ENCODE measurements at regions not wholly inside any gene's neighbourhood (a gene's known extent, or its start where the extent isn't known, plus 50 kb on each side); places are given as distances from the start of the nearest gene placed in this dataset.

DNA sequence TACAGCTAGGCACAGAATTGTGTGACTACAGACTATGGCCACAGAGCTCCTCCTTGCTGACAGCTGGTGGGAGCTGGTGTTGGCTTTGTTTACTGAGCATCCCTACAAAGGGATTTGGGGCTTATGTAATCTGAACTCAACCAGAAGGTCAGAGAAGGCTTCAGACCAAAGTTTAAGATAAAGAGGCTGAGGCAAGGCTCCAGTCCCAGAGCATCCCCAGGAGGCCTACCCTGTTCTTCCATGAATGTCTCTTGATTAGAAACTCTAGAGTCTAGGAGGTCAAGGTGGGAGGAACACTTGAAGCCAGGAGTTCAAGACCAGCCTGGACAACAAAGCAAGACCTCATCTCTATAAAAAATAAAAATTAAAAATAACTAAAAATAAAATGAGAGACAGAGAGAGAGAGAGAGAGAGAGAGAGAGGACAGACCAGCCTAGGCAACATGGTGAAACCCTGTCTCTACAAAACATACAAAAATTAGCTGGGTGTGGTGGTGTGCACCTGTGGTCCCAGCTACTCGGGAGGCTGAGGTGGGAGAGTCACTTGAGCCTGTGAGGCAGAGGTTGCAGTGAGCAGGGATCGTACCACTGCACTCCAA lies 125.5 kb upstream of the SERPIND1 start:
- no peak overlapping the region for H3K4me3 ChIP-seq (replicated peaks in 1 of 2; ENCODE audit: low read depth in 2 of 2, low read length in 2 of 2)
- TF ChIP-seq, protein P1, sequence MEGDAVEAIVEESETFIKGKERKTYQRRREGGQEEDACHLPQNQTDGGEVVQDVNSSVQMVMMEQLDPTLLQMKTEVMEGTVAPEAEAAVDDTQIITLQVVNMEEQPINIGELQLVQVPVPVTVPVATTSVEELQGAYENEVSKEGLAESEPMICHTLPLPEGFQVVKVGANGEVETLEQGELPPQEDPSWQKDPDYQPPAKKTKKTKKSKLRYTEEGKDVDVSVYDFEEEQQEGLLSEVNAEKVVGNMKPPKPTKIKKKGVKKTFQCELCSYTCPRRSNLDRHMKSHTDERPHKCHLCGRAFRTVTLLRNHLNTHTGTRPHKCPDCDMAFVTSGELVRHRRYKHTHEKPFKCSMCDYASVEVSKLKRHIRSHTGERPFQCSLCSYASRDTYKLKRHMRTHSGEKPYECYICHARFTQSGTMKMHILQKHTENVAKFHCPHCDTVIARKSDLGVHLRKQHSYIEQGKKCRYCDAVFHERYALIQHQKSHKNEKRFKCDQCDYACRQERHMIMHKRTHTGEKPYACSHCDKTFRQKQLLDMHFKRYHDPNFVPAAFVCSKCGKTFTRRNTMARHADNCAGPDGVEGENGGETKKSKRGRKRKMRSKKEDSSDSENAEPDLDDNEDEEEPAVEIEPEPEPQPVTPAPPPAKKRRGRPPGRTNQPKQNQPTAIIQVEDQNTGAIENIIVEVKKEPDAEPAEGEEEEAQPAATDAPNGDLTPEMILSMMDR (IDR thresholded peaks at IDR 0.05; ENCODE audit: low read depth, low read length), result no peak
- no peak for DNase-seq (ENCODE audit: low read depth in 2 of 2)

DNA sequence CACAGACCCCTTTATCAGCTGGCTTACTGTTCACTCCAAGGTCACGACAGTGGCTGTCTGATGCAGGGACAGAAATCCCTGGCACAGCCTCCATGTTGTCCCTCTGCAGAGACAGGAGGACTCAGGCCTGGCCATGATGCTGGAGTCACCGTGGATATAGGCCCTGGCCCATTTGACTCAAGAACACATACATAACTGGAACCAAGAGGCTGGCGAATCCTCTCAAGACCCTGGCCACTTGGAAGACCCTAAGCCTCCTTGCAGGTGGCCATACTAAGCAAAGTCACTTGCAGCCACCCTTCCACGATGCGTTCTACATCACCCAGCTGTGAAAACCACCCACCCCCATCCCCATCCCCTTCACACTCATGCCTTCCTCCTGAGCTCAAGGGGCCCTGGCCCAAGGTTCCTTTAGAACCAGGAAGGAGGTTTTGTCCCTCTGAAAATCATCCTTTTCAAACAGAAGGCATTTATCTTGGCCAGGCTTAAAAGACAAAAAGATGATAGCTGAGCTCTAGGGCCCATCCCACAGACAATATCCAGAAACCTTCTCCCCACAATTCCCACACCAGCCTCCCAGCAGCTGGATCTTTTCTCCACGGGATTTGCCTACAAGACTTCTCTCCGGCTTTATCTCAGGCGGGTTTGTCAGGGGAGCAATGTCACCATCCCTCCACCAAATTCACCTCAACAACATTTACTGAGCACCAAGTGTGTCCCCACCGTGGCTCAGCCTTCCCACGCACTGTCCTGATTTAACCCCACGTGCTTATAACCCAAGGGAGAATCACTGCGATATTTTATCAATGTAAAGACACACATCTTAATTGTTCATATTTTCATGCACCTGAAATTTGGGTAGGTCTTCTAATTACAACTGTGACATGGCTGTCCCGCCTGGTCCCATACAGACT lies 123.4 kb upstream of the SERPIND1 start:
- no peak overlapping the region for H3K4me3 ChIP-seq (replicated peaks in 1 of 2; ENCODE audit: low read depth in 2 of 2, low read length in 2 of 2)
- TF ChIP-seq, protein P1 (IDR thresholded peaks at IDR 0.05; ENCODE audit: low read depth, low read length), result no peak
- DNase-seq (ENCODE audit: low read depth in 2 of 2), result no peak

DNA sequence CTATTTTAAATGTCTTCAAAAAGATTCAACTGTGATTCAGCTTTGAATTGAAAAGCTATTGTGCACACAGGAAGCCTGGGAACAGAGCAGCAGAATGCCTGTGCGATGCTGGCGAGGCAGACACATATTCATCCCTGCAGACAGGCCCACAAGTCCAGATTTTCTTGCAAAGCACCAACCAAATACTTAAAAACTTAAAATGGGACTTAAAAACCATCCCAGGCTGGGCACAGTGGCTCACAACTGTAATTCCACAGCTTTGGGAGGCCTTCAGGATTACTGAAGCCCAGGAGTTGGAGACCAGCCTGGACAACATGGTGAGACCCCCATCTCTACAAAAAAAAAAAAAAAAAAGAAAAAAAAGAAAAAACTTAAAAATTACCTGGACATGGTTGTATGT lies 122.6 kb upstream of the SERPIND1 start:
- TF ChIP-seq, protein P1 (IDR thresholded peaks at IDR 0.05; ENCODE audit: low read depth, low read length), result no peak
- DNase-seq (ENCODE audit: low read depth in 2 of 2), result peak in 1 of 2 donors; percentile 38
- no peak overlapping the region for H3K4me3 ChIP-seq (replicated peaks in 1 of 2; ENCODE audit: low read depth in 2 of 2, low read length in 2 of 2)

DNA sequence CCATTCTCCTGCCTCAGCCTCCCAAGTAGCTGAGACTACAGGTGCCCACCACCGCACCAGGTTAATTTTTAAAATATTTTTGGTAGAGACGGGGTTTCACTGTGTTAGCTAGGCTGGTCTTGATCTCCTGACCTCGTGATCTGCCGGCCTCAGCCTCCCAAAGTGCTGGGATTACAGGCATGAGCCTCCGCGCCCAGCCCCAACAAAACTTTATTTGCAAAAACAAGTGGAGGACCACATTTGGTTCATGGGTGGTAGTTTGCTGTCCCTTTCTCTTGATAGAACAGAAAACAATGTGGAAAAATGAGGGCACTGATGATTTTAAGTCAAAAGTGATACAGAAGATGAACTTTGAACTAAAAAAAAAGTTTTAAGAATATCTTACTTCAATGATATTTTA lies 121.8 kb upstream of the SERPIND1 start:
- H3K4me3 ChIP-seq (replicated peaks in 1 of 2; ENCODE audit: low read depth in 2 of 2, low read length in 2 of 2), result no peak overlapping the region
- TF ChIP-seq, protein P1 (IDR thresholded peaks at IDR 0.05; ENCODE audit: low read depth, low read length), result no peak
- no peak for DNase-seq (ENCODE audit: low read depth in 2 of 2)

DNA sequence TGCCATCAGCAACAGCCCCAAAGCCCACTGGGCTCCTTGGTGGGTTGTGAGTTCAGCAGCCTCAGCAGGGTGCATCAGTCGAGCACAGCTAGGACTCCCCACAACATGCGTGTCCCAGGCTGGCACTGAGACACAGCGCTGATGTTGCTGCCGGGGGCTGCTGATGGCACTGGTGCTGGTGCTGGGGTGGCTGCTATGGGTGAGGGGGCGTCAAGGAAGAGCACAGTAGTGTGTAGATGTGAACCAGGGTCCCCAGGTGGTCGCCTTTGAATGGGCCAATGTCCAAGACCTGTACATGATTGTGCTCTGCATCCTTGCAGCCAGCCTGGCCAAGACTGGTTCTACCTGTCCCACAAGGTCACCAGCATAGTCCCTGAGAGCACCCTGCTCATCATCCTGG lies 121.3 kb upstream of the SERPIND1 start:
- DNase-seq (ENCODE audit: low read depth in 2 of 2), result no peak
- TF ChIP-seq, protein P1 (IDR thresholded peaks at IDR 0.05; ENCODE audit: low read depth, low read length), result no peak
- H3K4me3 ChIP-seq (replicated peaks in 1 of 2; ENCODE audit: low read depth in 2 of 2, low read length in 2 of 2), result no peak overlapping the region

DNA sequence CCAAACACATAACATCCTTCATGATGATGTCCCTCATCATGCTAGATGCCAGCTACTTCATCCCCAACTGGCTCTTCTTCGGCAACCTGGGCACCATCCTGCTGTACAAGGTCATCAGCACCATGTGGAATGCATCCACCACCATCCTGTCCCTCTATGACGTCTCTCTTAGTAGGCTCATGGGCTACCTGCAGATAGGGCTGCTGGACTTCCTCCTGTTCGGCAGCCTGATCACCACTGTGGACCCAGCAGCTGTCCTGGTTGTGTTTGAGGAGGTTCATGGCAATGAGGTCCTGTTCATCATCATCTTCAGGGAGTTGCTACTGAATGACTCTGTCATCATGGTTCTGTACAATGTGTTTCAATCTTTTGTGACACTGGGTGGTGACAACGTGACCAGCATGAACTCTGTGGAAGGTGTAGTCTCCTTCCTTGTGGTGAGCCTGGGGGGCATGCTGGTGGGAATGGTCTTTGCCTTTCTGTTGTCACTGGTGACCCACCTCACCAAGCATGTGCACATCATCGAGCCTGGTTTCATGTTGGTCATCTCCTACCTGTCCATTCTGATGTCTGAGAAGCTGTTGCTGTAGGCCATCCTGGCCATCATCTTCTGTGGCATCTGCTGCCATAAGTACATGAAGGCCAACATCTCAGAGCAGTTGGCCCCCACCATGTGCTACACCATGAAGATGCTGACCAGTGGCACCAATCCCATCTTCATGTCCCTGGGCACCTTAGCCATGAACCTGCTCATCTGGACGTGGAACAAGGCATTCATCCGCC lies 120.7 kb upstream of the SERPIND1 start:
- H3K4me3 ChIP-seq (replicated peaks in 1 of 2; ENCODE audit: low read depth in 2 of 2, low read length in 2 of 2), result no peak overlapping the region
- no peak for DNase-seq (ENCODE audit: low read depth in 2 of 2)
- TF ChIP-seq, protein P1 (IDR thresholded peaks at IDR 0.05; ENCODE audit: low read depth, low read length), result no peak
